HUES6 (cell line): ENCODE measurements at regions not wholly inside any gene's neighbourhood (a gene's known extent, or its start where the extent isn't known, plus 50 kb on each side); places are given as distances from the start of the nearest gene placed in this dataset.

ENCODE experiments used
- H3K27ac ChIP-seq: 2 replicates; pipeline ENCODE4 v1.7.0; 2013; ENCODE audit warnings: low read depth, mild to moderate bottlenecking, low read length, inconsistent platforms
- H3K27me3 ChIP-seq: 2 replicates; pipeline ENCODE4 v1.6.1; 2013; ENCODE audit warnings: low read length; ENCODE audit not compliant: control insufficient read depth, insufficient read depth
- H3K36me3 ChIP-seq: 2 replicates; pipeline ENCODE4 v1.6.1; 2013; ENCODE audit warnings: low read length; ENCODE audit not compliant: control insufficient read depth, insufficient read depth
- H3K4me1 ChIP-seq: 2 replicates; pipeline ENCODE4 v1.6.1; 2013; ENCODE audit warnings: low read length; ENCODE audit not compliant: control insufficient read depth, insufficient read depth
- H3K4me3 ChIP-seq: 2 replicates; pipeline ENCODE4 v1.5.1; 2013; ENCODE audit warnings: low read depth, low read length
- H3K9ac ChIP-seq: one replicate; pipeline ENCODE4 v1.6.1; 2013; ENCODE audit warnings: mild to moderate bottlenecking, low read length
- H3K9me3 ChIP-seq: 2 replicates; pipeline ENCODE4 v1.6.1; 2013; ENCODE audit warnings: low read depth, low read length; ENCODE audit not compliant: control insufficient read depth, insufficient read depth

- Histone ChIP-seq H3K9me3 (peaks cover 8% of the 10 kb centered on the region), H3K4me1 (no peaks in the 10 kb centered on the region), H3K9ac (no peak overlapping the region), H3K4me3 (no peak overlapping the region), H3K36me3 (no peaks in the 10 kb centered on the region), H3K27me3 (no peaks in the 10 kb centered on the region), H3K27ac (no peak overlapping the region)
Observed at GRCh38 chr12:85713373-85713772, 122.8 kb downstream of the RASSF9 start.

DNA sequence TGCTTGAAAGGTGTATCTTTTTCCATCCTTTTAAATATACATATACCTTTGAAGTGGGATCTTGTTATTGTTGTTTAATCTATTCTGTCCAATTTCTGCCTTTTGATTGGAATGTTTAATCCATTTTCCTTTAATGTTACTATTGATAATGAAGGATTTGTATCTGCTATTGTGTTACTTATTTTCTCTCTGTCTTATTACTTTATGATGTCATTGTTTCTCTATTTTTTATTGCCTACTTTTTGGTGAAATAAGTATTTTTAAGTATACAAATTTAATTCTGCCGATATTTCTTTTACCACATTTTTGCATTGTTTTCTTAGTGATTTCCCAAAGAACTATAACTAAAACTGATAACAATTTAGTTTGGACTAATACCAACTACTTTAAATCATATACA lies 121.8 kb downstream of the RASSF9 start:
- peaks cover 8% of the 10 kb centered on the region for H3K9me3 ChIP-seq
- no peak overlapping the region for H3K27ac ChIP-seq
- no peak overlapping the region for H3K4me3 ChIP-seq
- H3K36me3 ChIP-seq: no peaks in the 10 kb centered on the region
- no peaks in the 10 kb centered on the region for H3K4me1 ChIP-seq
- no peak overlapping the region for H3K9ac ChIP-seq
- no peaks in the 10 kb centered on the region for H3K27me3 ChIP-seq

DNA sequence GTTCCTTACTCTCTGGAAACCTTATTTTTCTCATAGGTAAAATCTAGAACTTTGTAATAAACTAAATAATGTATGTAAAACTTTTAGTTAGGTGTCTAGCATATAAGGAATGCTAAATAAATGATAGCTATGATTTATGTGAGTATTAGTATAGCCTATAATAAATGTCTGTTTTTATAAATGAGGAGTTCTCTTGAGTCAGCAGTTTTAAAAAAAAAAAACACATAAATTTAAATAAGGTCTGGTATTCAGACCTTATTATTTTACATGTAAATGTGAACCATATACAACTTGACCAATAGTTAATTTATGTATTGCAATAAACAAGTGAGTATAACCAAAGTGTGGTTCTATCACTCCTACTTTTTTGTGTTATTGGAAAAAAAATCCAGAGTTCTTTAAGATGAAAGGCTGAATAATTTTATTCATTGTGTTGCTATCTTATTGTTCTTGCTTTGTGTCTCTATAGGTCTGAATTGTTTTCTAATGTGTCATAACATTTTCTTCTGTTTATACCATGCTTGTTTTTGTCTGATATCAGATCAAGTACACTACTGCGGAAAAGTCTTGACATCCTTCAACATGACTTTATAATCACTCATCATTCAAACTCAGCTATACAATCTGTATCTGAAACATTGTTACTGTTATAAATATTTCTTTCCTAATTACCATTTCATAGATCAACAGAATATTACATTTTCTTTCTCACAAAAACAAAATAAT lies 115.7 kb downstream of the RASSF9 start:
- H3K27me3 ChIP-seq: no peaks in the 10 kb centered on the region

GRCh38 chr12:85725991-85726390 lies 110.2 kb downstream of the RASSF9 start:
- H3K36me3 ChIP-seq: no peaks in the 10 kb centered on the region

More for the DNA sequence above, 115.7 kb downstream of the RASSF9 start:
- Histone ChIP-seq H3K36me3 (no peaks in the 10 kb centered on the region), H3K4me1 (no peaks in the 10 kb centered on the region), H3K27ac (no peak overlapping the region), H3K9me3 (peaks cover 8% of the 10 kb centered on the region), H3K9ac (no peak overlapping the region), H3K4me3 (no peak overlapping the region)

GRCh38 chr12:85733221-85733840 lies 102.9 kb downstream of the RASSF9 start:
- Histone ChIP-seq H3K4me3 (no peak overlapping the region), H3K9me3 (no peaks in the 10 kb centered on the region), H3K27me3 (no peaks in the 10 kb centered on the region), H3K9ac (no peak overlapping the region), H3K4me1 (no peaks in the 10 kb centered on the region), H3K36me3 (no peaks in the 10 kb centered on the region), H3K27ac (no peak overlapping the region)

More at GRCh38 chr12:85725991-85726390, 110.2 kb downstream of the RASSF9 start:
- no peak overlapping the region for H3K9ac ChIP-seq
- no peak overlapping the region for H3K27ac ChIP-seq
- H3K9me3 ChIP-seq: no peaks in the 10 kb centered on the region
- no peak overlapping the region for H3K4me3 ChIP-seq
- no peaks in the 10 kb centered on the region for H3K27me3 ChIP-seq
- no peaks in the 10 kb centered on the region for H3K4me1 ChIP-seq

- H3K9ac ChIP-seq: no peak overlapping the region
- H3K4me3 ChIP-seq: no peak overlapping the region
- no peaks in the 10 kb centered on the region for H3K36me3 ChIP-seq
- H3K4me1 ChIP-seq: no peaks in the 10 kb centered on the region
- no peaks in the 10 kb centered on the region for H3K27me3 ChIP-seq
- H3K27ac ChIP-seq: no peak overlapping the region
- H3K9me3 ChIP-seq: no peaks in the 10 kb centered on the region
Observed at GRCh38 chr12:85733984-85734383, 102.2 kb downstream of the RASSF9 start.

GRCh38 chr12:85740186-85740585 lies 96.0 kb downstream of the RASSF9 start:
- H3K27me3 ChIP-seq: no peaks in the 10 kb centered on the region
- no peaks in the 10 kb centered on the region for H3K9me3 ChIP-seq
- no peak overlapping the region for H3K9ac ChIP-seq
- no peaks in the 10 kb centered on the region for H3K4me1 ChIP-seq
- H3K27ac ChIP-seq: no peak overlapping the region
- H3K36me3 ChIP-seq: no peaks in the 10 kb centered on the region
- no peak overlapping the region for H3K4me3 ChIP-seq

DNA sequence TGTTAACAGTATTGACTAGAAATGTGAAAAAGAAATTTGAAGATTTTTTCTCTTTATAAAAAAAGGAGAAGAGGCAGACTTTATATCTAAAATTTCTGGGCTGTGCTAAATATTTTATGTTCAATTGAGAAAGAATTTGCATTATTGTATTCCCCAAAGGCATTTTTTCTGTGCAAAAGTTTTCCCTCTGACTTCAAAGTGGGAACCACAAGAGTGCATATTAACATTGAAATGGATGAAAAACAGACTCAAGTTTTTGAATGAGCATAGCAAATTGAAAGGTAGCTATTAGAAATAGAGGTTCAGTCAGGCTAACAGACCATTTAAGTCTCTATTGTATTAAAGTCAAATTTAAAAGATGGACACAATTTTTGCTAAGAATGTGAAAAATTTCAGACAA lies 95.2 kb downstream of the RASSF9 start:
- H3K4me3 ChIP-seq: no peak overlapping the region
- no peak overlapping the region for H3K27ac ChIP-seq
- no peaks in the 10 kb centered on the region for H3K27me3 ChIP-seq
- H3K9me3 ChIP-seq: no peaks in the 10 kb centered on the region
- no peaks in the 10 kb centered on the region for H3K4me1 ChIP-seq
- no peaks in the 10 kb centered on the region for H3K36me3 ChIP-seq
- H3K9ac ChIP-seq: no peak overlapping the region

DNA sequence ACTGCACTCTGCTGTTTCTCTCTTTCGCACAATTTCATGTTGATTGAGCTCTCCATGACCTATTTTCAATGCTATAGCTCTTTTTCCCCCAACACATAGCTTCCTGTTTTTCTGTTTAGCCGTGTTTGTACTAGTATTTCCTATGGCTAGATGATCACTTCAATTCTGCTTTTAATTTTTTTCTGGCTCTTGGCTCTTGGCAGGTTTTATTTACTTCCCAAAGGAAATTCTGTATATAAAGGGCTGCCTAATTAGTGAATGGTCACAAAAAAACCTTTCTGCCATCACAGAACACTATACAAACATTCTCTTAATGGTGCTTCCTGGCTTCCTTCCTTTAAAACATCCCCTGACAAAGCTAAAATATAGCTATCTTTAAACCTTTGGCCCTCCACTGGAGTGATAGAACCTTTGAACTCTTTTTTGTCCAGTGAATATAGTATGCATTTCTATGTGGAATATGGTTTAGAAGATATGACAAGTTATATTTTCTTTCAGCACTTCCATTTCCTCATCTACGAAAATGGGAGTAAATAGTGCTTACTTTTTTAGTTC lies 88.2 kb downstream of the RASSF9 start:
- H3K9me3 ChIP-seq: no peaks in the 10 kb centered on the region
- H3K4me3 ChIP-seq: no peak overlapping the region
- no peak overlapping the region for H3K9ac ChIP-seq
- H3K4me1 ChIP-seq: no peaks in the 10 kb centered on the region
- no peaks in the 10 kb centered on the region for H3K27me3 ChIP-seq
- H3K27ac ChIP-seq: no peak overlapping the region
- H3K36me3 ChIP-seq: no peaks in the 10 kb centered on the region
